ENCODE measurements at regions not wholly inside any gene's neighbourhood (a gene's known extent, or its start where the extent isn't known, plus 50 kb on each side); places are given as distances from the start of the nearest gene placed in this dataset.

DNA sequence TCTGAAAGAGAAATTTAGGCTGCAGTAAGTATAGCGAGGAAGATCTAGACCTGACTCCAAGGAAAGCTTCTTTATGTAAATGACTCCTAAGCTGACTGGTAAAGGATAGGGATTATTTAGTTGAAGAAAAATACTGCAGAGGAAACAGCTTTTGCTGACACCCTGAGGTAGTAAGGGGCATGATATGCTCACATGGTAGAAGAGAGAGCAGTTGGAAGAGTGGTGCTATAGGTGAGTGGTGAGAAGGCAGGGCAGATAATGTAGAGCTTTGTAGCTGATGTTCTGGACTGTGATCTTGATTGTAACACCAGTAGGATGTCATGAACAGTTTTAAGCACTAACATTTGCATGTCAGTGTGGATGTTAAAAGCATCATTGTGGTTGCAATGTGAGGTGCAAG lies 639.1 kb upstream of the SLC39A10 start:
- SMC1A ChIA-PET (ENCODE audit: uncharacterized antibody, unreplicated experiment): interaction anchor here (0.5 to 2.0 kb wide), 4 partner anchors 13 to 485 kb away, joined by 3 to 6 read pairs (median 3); no protein-coding TSS in a partner anchor
- no peak overlapping the region for H3K27ac ChIP-seq (ENCODE audit: control insufficient read depth, insufficient read depth)
- WGBS (ENCODE audit: insufficient coverage, insufficient replicate concordance, low lambda C conversion rate, missing lambda C conversion rate): 24% methylated on average over 1 of the region's 1 CpG
- FAIRE-seq: no peak
- peaks cover 3% of the 10 kb centered on the region; the same call in 1 of the 2 replicates for H3K4me1 ChIP-seq (ENCODE audit: control insufficient read depth, insufficient read depth, low read length)
- CTCF ChIA-PET: interaction anchor here (2.2 kb wide), 1 partner anchor 9 kb away, joined by 7 read pairs; no protein-coding TSS in a partner anchor
- H3K9ac ChIP-seq (ENCODE audit: control insufficient read depth, insufficient read depth, low read length): no peak overlapping the region
- ATAC-seq: no peak
- no TSS peak for BruUV-seq (replicated peaks)
- H3K27me3 ChIP-seq (replicated peaks in 1 of 2; ENCODE audit: control insufficient read depth in 2 of 2, insufficient read depth in 2 of 2, low read length in 1 of 2): no peaks in the 10 kb centered on the region
- in situ Hi-C loops (cut with MboI): no loop called here
- no peak for DNase-seq (ENCODE audit: low read depth, low spot score)
- H3K4me2 ChIP-seq (ENCODE audit: control insufficient read depth, insufficient read depth): no peak overlapping the region
- no peaks in the 10 kb centered on the region for H3K36me3 ChIP-seq (ENCODE audit: control insufficient read depth in 2 of 2, insufficient read depth in 2 of 2, low read length in 1 of 2)
- no peaks in the 10 kb centered on the region for H3K9me3 ChIP-seq (replicated peaks; ENCODE audit: control insufficient read depth, insufficient read depth, low read length)
- no peak for TF ChIP-seq BHLHE40 (IDR thresholded peaks at IDR 0.05; ENCODE audit: borderline replicate concordance in 1 of 2, low read depth in 2 of 2, low read length in 1 of 2)
- TF ChIP-seq NR2F1 (conservative IDR thresholded peaks at IDR 0.05): no peak
- no peak for TF ChIP-seq TAF1 (IDR thresholded peaks at IDR 0.05; ENCODE audit: borderline replicate concordance, low read depth, low read length)
- TF ChIP-seq, protein P1, sequence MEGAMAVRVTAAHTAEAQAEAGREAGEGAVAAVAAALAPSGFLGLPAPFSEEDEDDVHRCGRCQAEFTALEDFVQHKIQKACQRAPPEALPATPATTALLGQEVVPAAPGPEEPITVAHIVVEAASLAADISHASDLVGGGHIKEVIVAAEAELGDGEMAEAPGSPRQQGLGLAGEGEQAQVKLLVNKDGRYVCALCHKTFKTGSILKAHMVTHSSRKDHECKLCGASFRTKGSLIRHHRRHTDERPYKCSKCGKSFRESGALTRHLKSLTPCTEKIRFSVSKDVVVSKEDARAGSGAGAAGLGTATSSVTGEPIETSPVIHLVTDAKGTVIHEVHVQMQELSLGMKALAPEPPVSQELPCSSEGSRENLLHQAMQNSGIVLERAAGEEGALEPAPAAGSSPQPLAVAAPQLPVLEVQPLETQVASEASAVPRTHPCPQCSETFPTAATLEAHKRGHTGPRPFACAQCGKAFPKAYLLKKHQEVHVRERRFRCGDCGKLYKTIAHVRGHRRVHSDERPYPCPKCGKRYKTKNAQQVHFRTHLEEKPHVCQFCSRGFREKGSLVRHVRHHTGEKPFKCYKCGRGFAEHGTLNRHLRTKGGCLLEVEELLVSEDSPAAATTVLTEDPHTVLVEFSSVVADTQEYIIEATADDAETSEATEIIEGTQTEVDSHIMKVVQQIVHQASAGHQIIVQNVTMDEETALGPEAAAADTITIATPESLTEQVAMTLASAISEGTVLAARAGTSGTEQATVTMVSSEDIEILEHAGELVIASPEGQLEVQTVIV (IDR thresholded peaks at IDR 0.05; ENCODE audit: borderline replicate concordance, partially characterized antibody): no peak
- no peak for TF ChIP-seq GATAD2B (conservative IDR thresholded peaks at IDR 0.05; ENCODE audit: low read depth)
- TF ChIP-seq, protein P2, sequence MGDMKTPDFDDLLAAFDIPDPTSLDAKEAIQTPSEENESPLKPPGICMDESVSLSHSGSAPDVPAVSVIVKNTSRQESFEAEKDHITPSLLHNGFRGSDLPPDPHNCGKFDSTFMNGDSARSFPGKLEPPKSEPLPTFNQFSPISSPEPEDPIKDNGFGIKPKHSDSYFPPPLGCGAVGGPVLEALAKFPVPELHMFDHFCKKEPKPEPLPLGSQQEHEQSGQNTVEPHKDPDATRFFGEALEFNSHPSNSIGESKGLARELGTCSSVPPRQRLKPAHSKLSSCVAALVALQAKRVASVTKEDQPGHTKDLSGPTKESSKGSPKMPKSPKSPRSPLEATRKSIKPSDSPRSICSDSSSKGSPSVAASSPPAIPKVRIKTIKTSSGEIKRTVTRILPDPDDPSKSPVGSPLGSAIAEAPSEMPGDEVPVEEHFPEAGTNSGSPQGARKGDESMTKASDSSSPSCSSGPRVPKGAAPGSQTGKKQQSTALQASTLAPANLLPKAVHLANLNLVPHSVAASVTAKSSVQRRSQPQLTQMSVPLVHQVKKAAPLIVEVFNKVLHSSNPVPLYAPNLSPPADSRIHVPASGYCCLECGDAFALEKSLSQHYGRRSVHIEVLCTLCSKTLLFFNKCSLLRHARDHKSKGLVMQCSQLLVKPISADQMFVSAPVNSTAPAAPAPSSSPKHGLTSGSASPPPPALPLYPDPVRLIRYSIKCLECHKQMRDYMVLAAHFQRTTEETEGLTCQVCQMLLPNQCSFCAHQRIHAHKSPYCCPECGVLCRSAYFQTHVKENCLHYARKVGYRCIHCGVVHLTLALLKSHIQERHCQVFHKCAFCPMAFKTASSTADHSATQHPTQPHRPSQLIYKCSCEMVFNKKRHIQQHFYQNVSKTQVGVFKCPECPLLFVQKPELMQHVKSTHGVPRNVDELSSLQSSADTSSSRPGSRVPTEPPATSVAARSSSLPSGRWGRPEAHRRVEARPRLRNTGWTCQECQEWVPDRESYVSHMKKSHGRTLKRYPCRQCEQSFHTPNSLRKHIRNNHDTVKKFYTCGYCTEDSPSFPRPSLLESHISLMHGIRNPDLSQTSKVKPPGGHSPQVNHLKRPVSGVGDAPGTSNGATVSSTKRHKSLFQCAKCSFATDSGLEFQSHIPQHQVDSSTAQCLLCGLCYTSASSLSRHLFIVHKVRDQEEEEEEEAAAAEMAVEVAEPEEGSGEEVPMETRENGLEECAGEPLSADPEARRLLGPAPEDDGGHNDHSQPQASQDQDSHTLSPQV (IDR thresholded peaks at IDR 0.05): no peak
- no peak for TF ChIP-seq E2F8 (IDR thresholded peaks at IDR 0.05; ENCODE audit: low read depth, partially characterized antibody)
- no peak overlapping the region for H3K4me3 ChIP-seq
- H4K20me1 ChIP-seq (ENCODE audit: control insufficient read depth, insufficient read depth): no peaks in the 10 kb centered on the region
- H2AFZ ChIP-seq (ENCODE audit: control insufficient read depth, low read depth, low read length): no peak overlapping the region
- H3K79me2 ChIP-seq (ENCODE audit: control insufficient read depth, insufficient read depth, low read length): no peaks in the 10 kb centered on the region
- RAD21 ChIA-PET (ENCODE audit: unreplicated experiment): no interaction called here
- intact Hi-C loops (cut with micrococcal nuclease; ENCODE audit: unreplicated experiment): no loop called here
- POLR2A ChIA-PET: no interaction called here

All from GM12878 (cell line).